Endothelial cell of umbilical vein (primary cell): ENCODE measurements at regions not wholly inside any gene's neighbourhood (a gene's known extent, or its start where the extent isn't known, plus 50 kb on each side); places are given as distances from the start of the nearest gene placed in this dataset.

Experiments used
- BruUV-seq: library from RNA; stranded (reverse); fragments of 400-500 nt; replicated peaks from 2 replicates; lab custom pipeline; 2021; lab: Mats Ljungman, UMichigan
- CTCF ChIA-PET: fragments of 300-600, 350-600 bp; sonication (Branson Sonifier 250); formaldehyde crosslinking; loops from one replicate; lab custom pipeline; 2021; ENCODE audit warnings: antibody characterized with exemption, inconsistent platforms; lab: Charles Lee
- POLR2A ChIA-PET: fragments of 300-600, 350-600 bp; sonication (Branson Sonifier 250); formaldehyde crosslinking; loops from one replicate; lab custom pipeline; 2021; ENCODE audit warnings: antibody characterized with exemption, inconsistent platforms; lab: Charles Lee
- DNase-seq: peaks from one replicate; pipeline ENCODE4 v3.0.0-alpha.2; 2011; ENCODE audit warnings: low read depth, low spot score
- FAIRE-seq: peaks from 2 replicates; lab custom pipeline; 2011; peaks lifted over from hg19 to GRCh38; lab: Jason Lieb, UNC
- H2AFZ ChIP-seq: 2 replicates; pipeline ENCODE4 v1.6.0; 2012; ENCODE audit warnings: low read depth, low read length, control low read depth, inconsistent platforms
- H3K27ac ChIP-seq: 2 replicates; pipeline ENCODE4 v1.5.1; 2011; ENCODE audit warnings: low read depth, mild to moderate bottlenecking, control low read depth, low read length, moderate library complexity; ENCODE audit not compliant: insufficient read depth
- H3K27me3 ChIP-seq, 2 experiments: 2 replicates each; pipeline versions ENCODE4 v1.6.0 to v1.6.1; 2011; ENCODE audit warnings: low read length in 2 of 2, mixed read lengths in 1 of 2; ENCODE audit not compliant: control insufficient read depth in 2 of 2, insufficient read depth in 2 of 2
- H3K36me3 ChIP-seq, 2 experiments: 2 replicates in 1 of 2; 3 replicates in 1 of 2; pipeline ENCODE4 v1.5.1; 2011; ENCODE audit warnings: low read length in 2 of 2, mild to moderate bottlenecking in 1 of 2, moderate library complexity in 1 of 2; ENCODE audit not compliant: control insufficient read depth in 2 of 2, insufficient read depth in 2 of 2; ENCODE audit errors: extremely low read depth in 1 of 2
- H3K4me1 ChIP-seq: 3 replicates; pipeline ENCODE4 v1.5.1; 2011; ENCODE audit warnings: mild to moderate bottlenecking, low read length; ENCODE audit not compliant: control insufficient read depth, insufficient read depth; ENCODE audit errors: extremely low read depth
- H3K4me2 ChIP-seq: 2 replicates; pipeline ENCODE4 v1.6.1; 2011; ENCODE audit warnings: low read length, control low read depth, mixed read lengths; ENCODE audit not compliant: insufficient read depth
- H3K4me3 ChIP-seq, 3 experiments: fragments of 200-600 bp in 1 of 3; sonication (generic), shearing (Covaris generic) in 1 of 3; replicated peaks in 1 of 3; 2 replicates each; pipeline ENCODE4 v1.5.1; 2011 to 2016; ENCODE audit warnings: control low read depth in 3 of 3, low read length in 3 of 3, mild to moderate bottlenecking in 2 of 3, inconsistent platforms in 1 of 3, low read depth in 1 of 3, moderate library complexity in 1 of 3; ENCODE audit not compliant: insufficient read depth in 1 of 3
- H3K79me2 ChIP-seq: 2 replicates; pipeline ENCODE4 v1.6.0; 2012; ENCODE audit warnings: low read length, inconsistent platforms; ENCODE audit not compliant: control insufficient read depth, insufficient read depth
- H3K9ac ChIP-seq: replicated peaks from 2 replicates; pipeline ENCODE3; 2011; ENCODE audit warnings: low read length, control low read depth; ENCODE audit not compliant: insufficient read depth; ENCODE audit errors: extremely low read depth
- H3K9me1 ChIP-seq: replicated peaks from 3 replicates; pipeline ENCODE4 v1.6.0; 2011; ENCODE audit warnings: mild to moderate bottlenecking, low read length; ENCODE audit not compliant: control insufficient read depth, insufficient read depth; ENCODE audit errors: extremely low read depth
- H3K9me3 ChIP-seq: replicated peaks from 2 replicates; pipeline ENCODE4 v1.5.1; 2012; ENCODE audit warnings: low read length, inconsistent platforms; ENCODE audit not compliant: control insufficient read depth, insufficient read depth
- H4K20me1 ChIP-seq: replicated peaks from 2 replicates; pipeline ENCODE3; 2011; ENCODE audit warnings: mild to moderate bottlenecking, low read length; ENCODE audit not compliant: control insufficient read depth, insufficient read depth; ENCODE audit errors: extremely low read depth
- CTCF ChIP-seq, 2 donors: IDR thresholded peaks; 1 replicate in 1 of 2; 2 replicates in 1 of 2; pipeline ENCODE4 v1.5.1; 2011; ENCODE audit warnings: low read length in 2 of 2, mild to moderate bottlenecking in 2 of 2, moderate library complexity in 2 of 2, control low read depth in 1 of 2, inconsistent platforms in 1 of 2, low read depth in 1 of 2; ENCODE audit not compliant: insufficient read depth in 1 of 2; ENCODE audit errors: extremely low read depth in 1 of 2
- EZH2 ChIP-seq: IDR thresholded peaks from 2 replicates; pipeline ENCODE4 v1.6.1; 2012; ENCODE audit warnings: borderline replicate concordance, low read depth, mild to moderate bottlenecking, moderate library complexity, low read length, inconsistent platforms; ENCODE audit not compliant: severe bottlenecking
- FOS ChIP-seq: IDR thresholded peaks from 2 replicates; pipeline ENCODE4 v1.6.1; 2011; ENCODE audit warnings: mild to moderate bottlenecking, low read length, moderate library complexity, borderline replicate concordance; ENCODE audit not compliant: insufficient read depth
- GATA2 ChIP-seq: IDR thresholded peaks from 2 replicates; pipeline ENCODE4 v1.7.0; 2011; ENCODE audit warnings: low read depth, mild to moderate bottlenecking, moderate library complexity, mixed read lengths, low read length; ENCODE audit not compliant: insufficient read length, insufficient read depth
- JUN ChIP-seq: IDR thresholded peaks from 2 replicates; pipeline ENCODE4 v1.6.1; 2011; ENCODE audit warnings: borderline replicate concordance, low read depth; ENCODE audit not compliant: insufficient read length, insufficient read depth
- MYC ChIP-seq: IDR thresholded peaks from one replicate; pipeline ENCODE4 v1.6.1; 2011; ENCODE audit warnings: mild to moderate bottlenecking, low read depth, low read length
- POLR2A ChIP-seq: IDR thresholded peaks from 2 replicates; pipeline ENCODE4 v1.6.1; 2012; ENCODE audit warnings: low read depth, mild to moderate bottlenecking, control low read depth, low read length
- POLR2AphosphoS5 ChIP-seq: IDR thresholded peaks from 2 replicates; pipeline ENCODE4 v1.6.1; 2012; ENCODE audit warnings: low read depth, mild to moderate bottlenecking, control low read depth, low read length, moderate library complexity; ENCODE audit not compliant: insufficient read depth
- dilution Hi-C: fragments of 300-500 bp; cut with MboI; formaldehyde crosslinking; loops from one replicate; pipeline ENCODE4 v1.15.0; 2019; ENCODE audit warnings: low sequenced_read_pairs; ENCODE audit not compliant: extremely low pct_ligation_motif_present
- intact Hi-C: fragments of 100-400 bp; cut with micrococcal nuclease; formaldehyde crosslinking; loops from one replicate; pipeline ENCODE4 v1.10.0; 2022
- TF ChIP-seq, protein P1 (sequence below): IDR thresholded peaks from 2 replicates; pipeline ENCODE4 v1.6.1; 2011; ENCODE audit not compliant: insufficient read depth, insufficient read length

- POLR2A ChIA-PET = no interaction called here
- Histone ChIP-seq H3K79me2 (no peaks in the 10 kb centered on the region), H3K36me3 (no peaks in the 10 kb centered on the region), H3K4me2 (no peak overlapping the region), H4K20me1 (no peaks in the 10 kb centered on the region), H3K4me3 (no peak overlapping the region), H3K9me3 (no peaks in the 10 kb centered on the region), H2AFZ (no peak overlapping the region), H3K27me3 (no peaks in the 10 kb centered on the region), H3K9me1 (no peaks in the 10 kb centered on the region), H3K27ac (no peak overlapping the region), H3K9ac (no peak overlapping the region), H3K4me1 (no peaks in the 10 kb centered on the region)
- no peak for FAIRE-seq
- TF ChIP-seq EZH2 (no peak), GATA2 (no peak), POLR2A (no peak), FOS (no peak), JUN (no peak), MYC (no peak), CTCF (IDR thresholded peaks at IDR 0.05; ENCODE audit: extremely low read depth in 1 of 2, insufficient read depth in 1 of 2, low read depth in 1 of 2, low read length in 2 of 2) (no peak), POLR2AphosphoS5 (no peak)
- TF ChIP-seq, protein P1, sequence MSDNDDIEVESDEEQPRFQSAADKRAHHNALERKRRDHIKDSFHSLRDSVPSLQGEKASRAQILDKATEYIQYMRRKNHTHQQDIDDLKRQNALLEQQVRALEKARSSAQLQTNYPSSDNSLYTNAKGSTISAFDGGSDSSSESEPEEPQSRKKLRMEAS = no peak
- intact Hi-C loops (no loop called here), dilution Hi-C loops (no loop called here)
- no TSS peak for BruUV-seq
- no peak for DNase-seq
- CTCF ChIA-PET = interaction anchor here (0.6 to 1.5 kb wide), 3 partner anchors 8 to 1416 kb away, joined by 3 to 4 read pairs (median 3); no protein-coding TSS in a partner anchor
Measured at GRCh38 chr1:82266351-82266750, 465.6 kb downstream of the ADGRL2 start.
